Panc1 (cell line): ENCODE measurements at regions not wholly inside any gene's neighbourhood (a gene's known extent, or its start where the extent isn't known, plus 50 kb on each side); places are given as distances from the start of the nearest gene placed in this dataset.

Experiments
- POLR2AphosphoS5 ChIP-seq: IDR thresholded peaks from 2 replicates; pipeline ENCODE4 v1.6.1; 2012; ENCODE audit warnings: mild to moderate bottlenecking, low read depth, low read length, moderate library complexity
- TCF7L2 ChIP-seq: IDR thresholded peaks from 2 replicates; pipeline ENCODE4 v1.6.1; 2011; ENCODE audit warnings: mild to moderate bottlenecking, low read depth, low read length, inconsistent platforms
- TF ChIP-seq, protein P1 (sequence below): fragments of 450-650 bp; IDR thresholded peaks from 2 replicates; pipeline ENCODE4 v1.5.1; 2017; ENCODE audit warnings: mild to moderate bottlenecking

GRCh38 chr3:118823626-118824025, 211.0 kb downstream of the IGSF11 start:
- TF ChIP-seq, protein P1, sequence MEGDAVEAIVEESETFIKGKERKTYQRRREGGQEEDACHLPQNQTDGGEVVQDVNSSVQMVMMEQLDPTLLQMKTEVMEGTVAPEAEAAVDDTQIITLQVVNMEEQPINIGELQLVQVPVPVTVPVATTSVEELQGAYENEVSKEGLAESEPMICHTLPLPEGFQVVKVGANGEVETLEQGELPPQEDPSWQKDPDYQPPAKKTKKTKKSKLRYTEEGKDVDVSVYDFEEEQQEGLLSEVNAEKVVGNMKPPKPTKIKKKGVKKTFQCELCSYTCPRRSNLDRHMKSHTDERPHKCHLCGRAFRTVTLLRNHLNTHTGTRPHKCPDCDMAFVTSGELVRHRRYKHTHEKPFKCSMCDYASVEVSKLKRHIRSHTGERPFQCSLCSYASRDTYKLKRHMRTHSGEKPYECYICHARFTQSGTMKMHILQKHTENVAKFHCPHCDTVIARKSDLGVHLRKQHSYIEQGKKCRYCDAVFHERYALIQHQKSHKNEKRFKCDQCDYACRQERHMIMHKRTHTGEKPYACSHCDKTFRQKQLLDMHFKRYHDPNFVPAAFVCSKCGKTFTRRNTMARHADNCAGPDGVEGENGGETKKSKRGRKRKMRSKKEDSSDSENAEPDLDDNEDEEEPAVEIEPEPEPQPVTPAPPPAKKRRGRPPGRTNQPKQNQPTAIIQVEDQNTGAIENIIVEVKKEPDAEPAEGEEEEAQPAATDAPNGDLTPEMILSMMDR, result no peak
- TF ChIP-seq TCF7L2 (no peak), POLR2AphosphoS5 (no peak)
